ENCODE measurements at regions not wholly inside any gene's neighbourhood (a gene's known extent, or its start where the extent isn't known, plus 50 kb on each side); places are given as distances from the start of the nearest gene placed in this dataset.

DNA sequence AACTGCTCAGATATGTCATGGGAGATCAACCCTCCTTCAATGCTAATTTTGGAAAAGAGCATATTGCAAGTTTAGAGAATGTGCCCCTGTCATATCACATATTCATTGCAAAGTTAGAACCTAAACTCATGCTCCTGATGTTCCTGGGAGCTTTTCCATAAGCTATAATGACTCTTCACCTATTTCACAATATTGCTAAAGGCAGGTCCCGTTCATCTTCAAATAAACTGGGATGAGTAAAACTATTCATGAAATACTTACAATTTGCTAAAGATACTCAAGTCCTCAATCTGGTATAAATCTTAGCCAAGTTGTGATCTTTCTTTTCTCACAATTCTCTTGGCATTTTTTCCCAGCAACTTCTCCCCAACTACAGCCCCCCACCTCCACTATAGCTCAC is 121.7 kb upstream of the TNFAIP3 start:
- WGBS, 2 donors = 52 to 68% methylated on average over 1 of the region's 1 CpG
- Histone ChIP-seq H3K27ac (no peak overlapping the region), H3K36me3 (no peaks in the 10 kb centered on the region), H3K27me3 (no peaks in the 10 kb centered on the region), H3K4me1 (no peaks in the 10 kb centered on the region), H3K9me3 (no peaks in the 10 kb centered on the region), H3K4me3 (no peak overlapping the region)
- no peak for ATAC-seq (ENCODE audit: low FRiP score in 2 of 2)
- no peak for DNase-seq
- TF ChIP-seq, protein P1, sequence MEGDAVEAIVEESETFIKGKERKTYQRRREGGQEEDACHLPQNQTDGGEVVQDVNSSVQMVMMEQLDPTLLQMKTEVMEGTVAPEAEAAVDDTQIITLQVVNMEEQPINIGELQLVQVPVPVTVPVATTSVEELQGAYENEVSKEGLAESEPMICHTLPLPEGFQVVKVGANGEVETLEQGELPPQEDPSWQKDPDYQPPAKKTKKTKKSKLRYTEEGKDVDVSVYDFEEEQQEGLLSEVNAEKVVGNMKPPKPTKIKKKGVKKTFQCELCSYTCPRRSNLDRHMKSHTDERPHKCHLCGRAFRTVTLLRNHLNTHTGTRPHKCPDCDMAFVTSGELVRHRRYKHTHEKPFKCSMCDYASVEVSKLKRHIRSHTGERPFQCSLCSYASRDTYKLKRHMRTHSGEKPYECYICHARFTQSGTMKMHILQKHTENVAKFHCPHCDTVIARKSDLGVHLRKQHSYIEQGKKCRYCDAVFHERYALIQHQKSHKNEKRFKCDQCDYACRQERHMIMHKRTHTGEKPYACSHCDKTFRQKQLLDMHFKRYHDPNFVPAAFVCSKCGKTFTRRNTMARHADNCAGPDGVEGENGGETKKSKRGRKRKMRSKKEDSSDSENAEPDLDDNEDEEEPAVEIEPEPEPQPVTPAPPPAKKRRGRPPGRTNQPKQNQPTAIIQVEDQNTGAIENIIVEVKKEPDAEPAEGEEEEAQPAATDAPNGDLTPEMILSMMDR (IDR thresholded peaks at IDR 0.05) = no peak
- TF ChIP-seq POLR2AphosphoS5 (IDR thresholded peaks at IDR 0.05) (no peak), POLR2A (IDR thresholded peaks at IDR 0.05) (no peak), EP300 (IDR thresholded peaks at IDR 0.05) (no peak)

DNA sequence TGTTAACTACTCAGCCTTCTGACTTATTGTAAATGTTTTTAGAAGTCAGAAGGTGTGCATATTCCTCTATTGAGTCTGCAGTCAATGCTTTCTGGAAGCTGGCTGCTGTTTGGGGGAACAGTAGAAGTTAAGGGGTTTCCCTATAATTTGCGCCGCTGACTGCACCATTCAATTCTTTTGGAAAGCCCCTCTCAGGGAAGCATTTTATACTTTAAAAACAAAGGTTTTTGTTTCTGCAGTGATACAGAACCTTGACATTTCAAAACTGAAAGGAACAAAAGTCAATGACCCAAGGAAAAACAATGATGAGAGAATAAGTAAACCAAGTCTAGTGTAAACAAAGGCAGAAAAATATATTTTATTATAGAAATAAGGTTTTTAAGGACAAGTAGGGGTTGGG is 120.8 kb upstream of the TNFAIP3 start:
- ATAC-seq (ENCODE audit: low FRiP score in 2 of 2) (no peak), DNase-seq (no peak)
- no peaks in the 10 kb centered on the region for H3K4me1 ChIP-seq
- TF ChIP-seq, protein P1 (IDR thresholded peaks at IDR 0.05) = no peak
- TF ChIP-seq POLR2A (IDR thresholded peaks at IDR 0.05) = no peak
- TF ChIP-seq EP300 (IDR thresholded peaks at IDR 0.05) = no peak
- TF ChIP-seq POLR2AphosphoS5 (IDR thresholded peaks at IDR 0.05) = no peak
- no peaks in the 10 kb centered on the region for H3K27me3 ChIP-seq
- no peaks in the 10 kb centered on the region for H3K9me3 ChIP-seq
- H3K27ac ChIP-seq = no peak overlapping the region
- H3K4me3 ChIP-seq = no peak overlapping the region
- WGBS, 2 donors = 73 to 85% methylated on average over 2 of the region's 2 CpGs
- H3K36me3 ChIP-seq = no peaks in the 10 kb centered on the region

DNA sequence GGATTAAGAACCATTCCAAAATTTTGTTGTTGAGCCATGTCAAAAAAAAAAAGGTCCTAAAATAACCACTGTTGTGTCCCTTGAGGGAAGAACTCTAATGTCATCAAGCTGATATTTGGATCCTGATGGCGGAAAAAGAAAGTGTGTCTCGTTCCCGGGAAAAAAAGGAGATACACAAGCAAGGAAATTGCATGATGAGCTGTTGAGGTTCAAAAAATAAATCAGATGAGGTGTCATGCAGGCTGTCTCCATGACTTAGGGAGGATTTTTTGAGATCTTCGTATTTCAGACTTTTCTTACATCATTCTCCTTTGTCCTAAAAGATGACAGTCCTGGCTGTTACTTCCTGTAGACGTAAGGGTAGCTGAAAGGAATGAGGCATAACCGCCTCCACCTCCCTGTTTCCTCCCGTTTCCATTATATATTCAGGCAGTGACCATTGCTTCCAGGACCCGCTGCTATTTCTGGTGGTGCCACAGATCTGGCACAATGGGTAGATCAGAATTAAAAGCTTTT is 117.3 kb upstream of the TNFAIP3 start:
- ATAC-seq (ENCODE audit: low FRiP score in 2 of 2) (peak in 1 of 2 donors; percentile 50), DNase-seq (no peak)
- TF ChIP-seq POLR2A (IDR thresholded peaks at IDR 0.05) (no peak), EP300 (IDR thresholded peaks at IDR 0.05) (no peak), POLR2AphosphoS5 (IDR thresholded peaks at IDR 0.05) (no peak)
- TF ChIP-seq, protein P1 (IDR thresholded peaks at IDR 0.05) = no peak
- Histone ChIP-seq H3K36me3 (no peaks in the 10 kb centered on the region), H3K27me3 (no peaks in the 10 kb centered on the region), H3K9me3 (no peaks in the 10 kb centered on the region), H3K4me3 (no peak overlapping the region), H3K27ac (no peak overlapping the region), H3K4me1 (no peaks in the 10 kb centered on the region)
- 47 to 50% methylated on average over 8 of the region's 8 CpGs for WGBS, 2 donors

DNA sequence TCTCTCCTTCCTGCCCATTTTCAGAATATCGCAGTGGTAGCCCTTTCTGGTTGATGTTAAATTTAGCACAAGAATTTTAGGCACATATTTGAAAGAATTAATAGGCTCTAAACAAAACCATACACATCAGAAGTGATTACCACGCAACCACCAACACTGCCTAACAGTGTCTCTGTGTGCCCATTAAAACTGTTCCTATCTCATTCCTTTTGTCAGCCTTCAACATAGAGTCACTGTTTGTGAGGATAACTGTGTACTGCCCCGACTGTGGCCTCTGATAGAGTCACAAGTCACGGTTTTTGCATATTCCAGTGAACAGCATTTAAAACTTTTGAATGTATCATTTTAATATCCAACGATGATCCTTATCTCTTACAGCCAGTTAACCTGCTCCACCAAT is 116.8 kb upstream of the TNFAIP3 start:
- H3K4me3 ChIP-seq = no peak overlapping the region
- ATAC-seq (ENCODE audit: low FRiP score in 2 of 2) (no peak), DNase-seq (no peak)
- no peaks in the 10 kb centered on the region for H3K9me3 ChIP-seq
- no peaks in the 10 kb centered on the region for H3K36me3 ChIP-seq
- H3K27me3 ChIP-seq = no peaks in the 10 kb centered on the region
- TF ChIP-seq EP300 (IDR thresholded peaks at IDR 0.05) = no peak
- TF ChIP-seq POLR2A (IDR thresholded peaks at IDR 0.05) = no peak
- no peak for TF ChIP-seq POLR2AphosphoS5 (IDR thresholded peaks at IDR 0.05)
- TF ChIP-seq, protein P1 (IDR thresholded peaks at IDR 0.05) = no peak
- no peaks in the 10 kb centered on the region for H3K4me1 ChIP-seq
- H3K27ac ChIP-seq = no peak overlapping the region
- WGBS, 2 donors = 88 to 92% methylated on average over 5 of the region's 5 CpGs

DNA sequence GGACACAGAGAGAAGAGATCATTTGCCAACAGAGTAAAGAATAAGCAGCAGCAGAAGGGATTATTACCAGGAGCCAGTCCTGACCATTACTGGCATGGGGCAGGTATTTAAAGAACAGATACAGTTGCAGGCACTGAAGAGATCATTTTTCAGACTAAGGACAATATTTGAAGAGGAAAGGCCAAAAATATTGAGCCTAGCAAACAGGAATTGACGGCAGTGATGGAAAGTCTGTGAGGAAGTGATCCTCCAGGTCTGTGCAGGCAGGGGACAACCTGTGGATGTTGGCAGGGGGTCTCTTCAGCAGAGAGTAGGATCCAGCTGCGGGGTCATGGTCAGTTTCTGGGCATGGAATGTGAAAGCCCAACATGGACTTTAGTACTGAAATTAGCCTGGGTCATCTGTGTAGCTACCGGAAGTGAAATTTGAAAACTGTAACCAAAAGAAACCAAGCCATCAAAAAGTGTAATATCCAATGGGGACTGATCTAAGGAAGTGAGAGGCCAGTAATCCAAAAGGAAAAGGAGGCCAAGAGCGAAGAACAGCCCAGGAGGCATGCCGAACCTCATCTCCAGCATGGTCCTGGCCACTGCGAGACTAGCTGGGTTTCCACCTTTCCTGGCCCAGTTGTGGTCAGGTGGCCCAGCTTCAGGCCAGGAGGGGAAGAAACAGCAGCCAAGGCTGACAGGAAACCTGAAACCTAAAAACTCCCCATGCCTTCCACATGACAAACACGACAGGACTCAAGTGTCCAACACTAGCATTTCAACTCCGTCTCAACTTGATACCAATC is 115.1 kb upstream of the TNFAIP3 start:
- WGBS, 2 donors = 80 to 84% methylated on average over 8 of the region's 8 CpGs
- H3K36me3 ChIP-seq = no peaks in the 10 kb centered on the region
- no peaks in the 10 kb centered on the region for H3K9me3 ChIP-seq
- DNase-seq (no peak), ATAC-seq (ENCODE audit: low FRiP score in 2 of 2) (no peak)
- TF ChIP-seq, protein P1 (IDR thresholded peaks at IDR 0.05) = no peak
- no peak for TF ChIP-seq POLR2AphosphoS5 (IDR thresholded peaks at IDR 0.05)
- no peak for TF ChIP-seq POLR2A (IDR thresholded peaks at IDR 0.05)
- no peak for TF ChIP-seq EP300 (IDR thresholded peaks at IDR 0.05)
- H3K4me3 ChIP-seq = no peak overlapping the region
- no peaks in the 10 kb centered on the region for H3K27me3 ChIP-seq
- H3K4me1 ChIP-seq = no peaks in the 10 kb centered on the region
- no peak overlapping the region for H3K27ac ChIP-seq

Measured in upper lobe of left lung (tissue), 6 donors.